H1 (cell line): ENCODE measurements at regions not wholly inside any gene's neighbourhood (a gene's known extent, or its start where the extent isn't known, plus 50 kb on each side); places are given as distances from the start of the nearest gene placed in this dataset.

ENCODE experiments used
- CTCF ChIA-PET: fragments of 300-600 bp; sonication (Branson Sonifier 250); formaldehyde crosslinking; loops from one replicate; lab custom pipeline; 2021; ENCODE audit not compliant: partially characterized antibody; lab: Charles Lee
- POLR2A ChIA-PET: fragments of 300-600 bp; sonication (Branson Sonifier 250); formaldehyde crosslinking; loops from one replicate; lab custom pipeline; 2021; ENCODE audit warnings: inconsistent platforms; ENCODE audit not compliant: partially characterized antibody; lab: Charles Lee
- DNase-seq, 2 experiments: peaks; one replicate each; pipeline versions ENCODE4 v3.0.0 to v3.0.0-alpha.2; 2010 to 2022; ENCODE audit warnings: low spot score in 2 of 2, low read depth in 1 of 2, mixed read lengths in 1 of 2
- FAIRE-seq: peaks from 2 replicates; lab custom pipeline; 2011; peaks lifted over from hg19 to GRCh38; lab: Jason Lieb, UNC
- H2AFZ ChIP-seq: 2 replicates; pipeline ENCODE4 v1.8.1; 2012; ENCODE audit warnings: low read length, inconsistent platforms
- H2AK5ac ChIP-seq: 2 replicates; pipeline ENCODE4 v1.6.1; 2013; ENCODE audit warnings: low read depth, low read length
- H2BK120ac ChIP-seq: replicated peaks from 2 replicates; pipeline ENCODE3; 2013; ENCODE audit warnings: low read depth, low read length, inconsistent platforms
- H2BK12ac ChIP-seq: 2 replicates; pipeline ENCODE4 v1.6.1; 2013; ENCODE audit warnings: low read depth, low read length
- H2BK15ac ChIP-seq: 2 replicates; pipeline ENCODE4 v1.6.1; 2013; ENCODE audit warnings: low read length
- H2BK20ac ChIP-seq: 2 replicates; pipeline ENCODE4 v1.6.1; 2013; ENCODE audit warnings: low read length
- H2BK5ac ChIP-seq: 2 replicates; pipeline ENCODE4 v1.6.1; 2013; ENCODE audit warnings: low read depth, low read length
- H3K14ac ChIP-seq: 2 replicates; pipeline ENCODE4 v1.6.1; 2013; ENCODE audit warnings: inconsistent platforms; ENCODE audit not compliant: insufficient read length
- H3K18ac ChIP-seq: 2 replicates; pipeline ENCODE4 v1.6.1; 2013; ENCODE audit warnings: low read length; ENCODE audit errors: extremely low read depth
- H3K23ac ChIP-seq: 2 replicates; pipeline ENCODE4 v1.6.1; 2013; ENCODE audit warnings: inconsistent platforms; ENCODE audit not compliant: insufficient read length
- H3K23me2 ChIP-seq: 2 replicates; pipeline ENCODE4 v1.6.1; 2013; ENCODE audit warnings: low read depth, low read length
- H3K27ac ChIP-seq: 2 replicates; pipeline ENCODE4 v1.6.1; 2011; ENCODE audit warnings: low read depth, low read length, inconsistent platforms
- H3K27me3 ChIP-seq, 4 experiments: replicated peaks in 1 of 4; 1 replicate in 1 of 4; 2 replicates in 3 of 4; pipeline versions ENCODE4 v1.6.1 to v1.8.1; 2011 to 2013; ENCODE audit warnings: low read length in 3 of 4, mild to moderate bottlenecking in 3 of 4, inconsistent platforms in 2 of 4, mixed read lengths in 2 of 4, moderate library complexity in 1 of 4; ENCODE audit not compliant: control insufficient read depth in 3 of 4, insufficient read depth in 3 of 4; ENCODE audit errors: extremely low read depth in 1 of 4
- H3K36me3 ChIP-seq, 4 experiments: 2 replicates each; pipeline versions ENCODE4 v1.6.1 to v1.8.1; 2011 to 2013; ENCODE audit warnings: mild to moderate bottlenecking in 4 of 4, low read length in 3 of 4, moderate library complexity in 2 of 4, control low read depth in 1 of 4, inconsistent platforms in 1 of 4; ENCODE audit not compliant: insufficient read depth in 4 of 4, control insufficient read depth in 2 of 4
- H3K4ac ChIP-seq: replicated peaks from 2 replicates; pipeline ENCODE3; 2013; ENCODE audit warnings: low read length, low read depth, mixed read lengths, inconsistent platforms; ENCODE audit not compliant: insufficient read length
- H3K4me1 ChIP-seq, 4 experiments: replicated peaks in 1 of 4; 1 replicate in 1 of 4; 2 replicates in 3 of 4; pipeline versions ENCODE4 v1.6.1 to v1.8.1; 2011 to 2013; ENCODE audit warnings: low read length in 3 of 4, inconsistent platforms in 2 of 4, mixed read lengths in 1 of 4; ENCODE audit not compliant: insufficient read depth in 4 of 4, control insufficient read depth in 3 of 4
- H3K4me2 ChIP-seq, 2 experiments: 2 replicates each; pipeline versions ENCODE4 v1.6.1 to v1.8.1; 2011 to 2013; ENCODE audit warnings: low read depth in 2 of 2, low read length in 2 of 2, control low read depth in 1 of 2, inconsistent platforms in 1 of 2, mild to moderate bottlenecking in 1 of 2; ENCODE audit not compliant: insufficient read depth in 1 of 2
- H3K4me3 ChIP-seq, 4 experiments: fragments of 200-600, 300-600 bp in 1 of 4; sonication (generic), shearing (Covaris generic), sonication (Bioruptor Twin) in 1 of 4; 2 replicates each; pipeline versions ENCODE4 v1.5.1 to v1.8.1; 2011 to 2016; ENCODE audit warnings: low read length in 4 of 4, low read depth in 3 of 4, control low read depth in 2 of 4, inconsistent platforms in 2 of 4, mild to moderate bottlenecking in 2 of 4, mixed read lengths in 1 of 4, moderate library complexity in 1 of 4; ENCODE audit not compliant: insufficient read depth in 2 of 4; ENCODE audit errors: extremely low read depth in 1 of 4
- H3K56ac ChIP-seq: replicated peaks from 2 replicates; pipeline ENCODE3; 2013; ENCODE audit warnings: low read depth, mild to moderate bottlenecking, mixed read lengths, low read length, inconsistent platforms; ENCODE audit not compliant: insufficient read length
- H3K79me1 ChIP-seq: 2 replicates; pipeline ENCODE4 v1.6.1; 2013; ENCODE audit warnings: low read depth, low read length, control low read depth
- H3K79me2 ChIP-seq, 2 experiments: 2 replicates each; pipeline versions ENCODE4 v1.6.1 to v1.8.1; 2012 to 2013; ENCODE audit warnings: low read length in 2 of 2, mild to moderate bottlenecking in 2 of 2, inconsistent platforms in 1 of 2; ENCODE audit not compliant: insufficient read depth in 2 of 2, control insufficient read depth in 1 of 2
- H3K9ac ChIP-seq, 4 experiments: replicated peaks in 1 of 4; 1 replicate in 1 of 4; 2 replicates in 3 of 4; pipeline versions ENCODE4 v1.6.1 to v1.8.1; 2011 to 2013; ENCODE audit warnings: low read depth in 3 of 4, low read length in 3 of 4, control low read depth in 2 of 4, mild to moderate bottlenecking in 2 of 4, moderate library complexity in 2 of 4, inconsistent platforms in 1 of 4; ENCODE audit errors: extremely low read depth in 1 of 4
- H3K9me3 ChIP-seq, 2 experiments: 2 replicates each; pipeline versions ENCODE4 v1.6.1 to v1.8.1; 2012 to 2013; ENCODE audit warnings: mild to moderate bottlenecking in 2 of 2, moderate library complexity in 2 of 2, control low read depth in 1 of 2, inconsistent platforms in 1 of 2, low read depth in 1 of 2, low read length in 1 of 2, mixed read lengths in 1 of 2; ENCODE audit not compliant: insufficient read depth in 2 of 2
- H4K20me1 ChIP-seq, 2 experiments: replicated peaks in 1 of 2; 2 replicates each; pipeline versions ENCODE3 to v1.8.1; 2011 to 2013; ENCODE audit warnings: inconsistent platforms in 2 of 2, low read length in 2 of 2, mild to moderate bottlenecking in 1 of 2; ENCODE audit not compliant: insufficient read depth in 2 of 2, control insufficient read depth in 1 of 2
- H4K5ac ChIP-seq: 2 replicates; pipeline ENCODE4 v1.6.1; 2013; ENCODE audit warnings: low read length, low read depth, mixed read lengths, inconsistent platforms; ENCODE audit not compliant: insufficient read length
- H4K8ac ChIP-seq: 2 replicates; pipeline ENCODE4 v1.8.0; 2013; ENCODE audit warnings: mild to moderate bottlenecking, moderate library complexity, low read length, inconsistent platforms; ENCODE audit not compliant: insufficient read depth; ENCODE audit errors: extremely low read depth
- H4K91ac ChIP-seq: replicated peaks from 2 replicates; pipeline ENCODE3; 2013; ENCODE audit warnings: low read length, mixed read lengths, inconsistent platforms; ENCODE audit not compliant: insufficient read length
- ASH2L ChIP-seq: fragments of 200-600, 300-600 bp; sonication (generic); IDR thresholded peaks from one replicate; pipeline ENCODE4 v1.7.1; 2017; ENCODE audit warnings: low read length
- CBX5 ChIP-seq: fragments of 300-800, 300-1000 bp; sonication (generic); IDR thresholded peaks from 2 replicates; pipeline ENCODE4 v1.7.1; 2016; ENCODE audit warnings: antibody characterized with exemption, low read length, low read depth
- RXRA ChIP-seq: IDR thresholded peaks from 2 replicates; pipeline ENCODE4 v1.6.1; 2011; ENCODE audit warnings: low read depth, mild to moderate bottlenecking, low read length, moderate library complexity; ENCODE audit not compliant: insufficient read depth
- SAP30 ChIP-seq: fragments of 300-600 bp; sonication (generic); IDR thresholded peaks from 2 replicates; pipeline ENCODE4 v1.7.1; 2012; ENCODE audit warnings: low read length, moderate library complexity, mild to moderate bottlenecking, inconsistent platforms; ENCODE audit not compliant: insufficient read depth, insufficient replicate concordance
- SP2 ChIP-seq: IDR thresholded peaks from 2 replicates; pipeline ENCODE4 v1.6.1; 2012; ENCODE audit warnings: mild to moderate bottlenecking, low read length, inconsistent platforms
- SUZ12 ChIP-seq: fragments of 200-600 bp; sonication (generic); IDR thresholded peaks from 2 replicates; pipeline ENCODE4 v1.6.1; 2012; ENCODE audit warnings: mild to moderate bottlenecking, inconsistent platforms, low read length, moderate library complexity, mixed read lengths
- whole genome bisulfite sequencing, 2 experiments: shearing (Covaris generic) in 1 of 2; methylation state at CpG; one replicate each; pipeline versions ENCODE4 v1.1.6 to v1.1.7; 2013 to 2015; ENCODE audit warnings: low lambda C conversion rate in 2 of 2, mixed read lengths in 2 of 2, inconsistent platforms in 1 of 2, low coverage in 1 of 2, missing lambda C conversion rate in 1 of 2; ENCODE audit not compliant: insufficient replicate concordance in 2 of 2, insufficient coverage in 1 of 2, insufficient read length in 1 of 2; ENCODE audit errors: extremely low coverage in 1 of 2, missing lambda C conversion rate in 1 of 2; 5-methylcytosine and 5-hydroxymethylcytosine counted together

DNA sequence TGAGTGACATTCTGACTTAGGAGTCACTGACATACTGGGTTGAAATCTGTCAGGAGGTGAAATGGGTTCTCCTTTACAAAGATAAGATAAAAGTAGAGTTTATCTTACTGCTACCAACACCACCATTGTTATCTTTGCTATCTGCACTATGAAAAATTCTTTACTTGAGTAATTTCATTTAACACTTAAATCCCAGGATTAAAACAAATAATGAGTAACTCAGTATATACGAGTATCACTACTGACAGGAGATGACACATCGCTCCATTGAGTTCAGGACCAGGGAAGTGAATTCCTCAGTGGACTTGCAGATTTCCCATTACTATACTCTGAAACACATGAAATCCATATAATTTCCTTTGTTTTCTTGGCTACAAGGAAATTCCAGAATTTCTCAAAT is 242.1 kb upstream of the NLRP1 start:
- Histone ChIP-seq H3K4me3 (no peak overlapping the region), H4K91ac (no peak overlapping the region), H3K4ac (no peak overlapping the region), H3K14ac (no peak overlapping the region), H3K4me2 (no peak overlapping the region), H3K4me1 (peaks cover 0 to 3% (median 0%) of the 10 kb centered on the region in 4 experiments; a peak in 2 of 7 replicates), H3K23ac (no peak overlapping the region), H2BK20ac (no peak overlapping the region), H2BK5ac (no peak overlapping the region), H4K20me1 (no peaks in the 10 kb centered on the region), H3K56ac (no peak overlapping the region), H3K9ac (no peak overlapping the region), H3K79me2 (no peaks in the 10 kb centered on the region), H4K8ac (no peak overlapping the region), H2BK12ac (no peak overlapping the region), H3K9me3 (0 out of 4 replicates have a peak, but pooled peaks cover 0 to 2% of the 10 kb centered on the region in 2 experiments), H3K27me3 (no peaks in the 10 kb centered on the region), H4K5ac (no peak overlapping the region), H3K36me3 (no peaks in the 10 kb centered on the region), H3K79me1 (no peaks in the 10 kb centered on the region), H2BK120ac (no peak overlapping the region), H2AFZ (no peak overlapping the region), H3K18ac (no peak overlapping the region), H3K23me2 (no peaks in the 10 kb centered on the region), H2AK5ac (no peak overlapping the region), H2BK15ac (no peak overlapping the region), H3K27ac (no peak overlapping the region)
- FAIRE-seq: no peak
- no peak for DNase-seq
- WGBS, 2 experiments: 94% methylated on average over 2 of the region's 2 CpGs; no CpG with 5 or more reads in 1 of the 2 experiments
- POLR2A ChIA-PET: no interaction called here
- CTCF ChIA-PET: interaction anchor here (1.0 kb wide), 1 partner anchor 10 kb away, joined by 4 read pairs; no protein-coding TSS in a partner anchor
- TF ChIP-seq SAP30 (no peak), SP2 (no peak), ASH2L (no peak), RXRA (no peak), SUZ12 (no peak), CBX5 (no peak)
